Esophagus squamous epithelium (tissue), 5 donors: ENCODE measurements at regions not wholly inside any gene's neighbourhood (a gene's known extent, or its start where the extent isn't known, plus 50 kb on each side); places are given as distances from the start of the nearest gene placed in this dataset.

ENCODE experiments used
- DNase-seq: peaks from one replicate; lab custom pipeline; 2025; lab: John Stamatoyannopoulos, UW
- H3K27ac ChIP-seq, 4 donors: fragments of 200-600 bp; sonication (generic); one replicate each; pipeline ENCODE4 v1.5.1; 2016 to 2019; ENCODE audit warnings: mild to moderate bottlenecking in 1 of 4
- H3K27me3 ChIP-seq, 4 donors: fragments of 200-600 bp; sonication (generic); 1 replicate in 3 of 4; 2 replicates in 1 of 4; pipeline versions ENCODE4 v1.5.1 to v1.6.0; 2017 to 2021; ENCODE audit warnings: antibody characterized with exemption in 1 of 4
- H3K36me3 ChIP-seq, 3 donors: fragments of 200-600 bp; sonication (generic); one replicate each; pipeline ENCODE4 v1.5.1; 2016 to 2019
- H3K4me1 ChIP-seq, 3 donors: fragments of 200-600 bp; sonication (generic); one replicate each; pipeline ENCODE4 v1.5.1; 2017 to 2019
- H3K4me3 ChIP-seq, 4 donors: fragments of 200-600 bp; sonication (generic); 1 replicate in 3 of 4; 2 replicates in 1 of 4; pipeline ENCODE4 v1.5.1; 2016 to 2019; ENCODE audit warnings: mild to moderate bottlenecking in 2 of 4, moderate library complexity in 1 of 4
- H3K9me3 ChIP-seq, 3 donors: fragments of 200-600 bp; sonication (generic); one replicate each; pipeline ENCODE4 v1.5.1; 2016 to 2019
- POLR2A ChIP-seq, 4 donors: fragments of 450-650 bp; IDR thresholded peaks; one replicate each; pipeline ENCODE4 v1.6.1; 2017; ENCODE audit warnings: antibody characterized with exemption in 4 of 4, mild to moderate bottlenecking in 4 of 4, moderate library complexity in 3 of 4
- WGBS, 2 donors: methylation state at CpG; one replicate each; pipeline ENCODE4 v1.1.5; 2018; 5-methylcytosine and 5-hydroxymethylcytosine counted together
- intact Hi-C: fragments of 100-400 bp; cut with DNase I; formaldehyde crosslinking; loops from one replicate; pipeline ENCODE4 v1.15.0; 2022
- TF ChIP-seq, protein P1 (sequence below), 6 experiments: fragments of 450-650 bp in 4 of 6; fragments of 200-600 bp in 2 of 6; sonication (generic) in 2 of 6; IDR thresholded peaks; one replicate each; pipeline ENCODE4 v1.5.1; 2016 to 2019; ENCODE audit warnings: antibody characterized with exemption in 6 of 6, mild to moderate bottlenecking in 4 of 6, moderate library complexity in 4 of 6
- donor health status: DM: yes; HTN: yes; CAD: no.

DNA sequence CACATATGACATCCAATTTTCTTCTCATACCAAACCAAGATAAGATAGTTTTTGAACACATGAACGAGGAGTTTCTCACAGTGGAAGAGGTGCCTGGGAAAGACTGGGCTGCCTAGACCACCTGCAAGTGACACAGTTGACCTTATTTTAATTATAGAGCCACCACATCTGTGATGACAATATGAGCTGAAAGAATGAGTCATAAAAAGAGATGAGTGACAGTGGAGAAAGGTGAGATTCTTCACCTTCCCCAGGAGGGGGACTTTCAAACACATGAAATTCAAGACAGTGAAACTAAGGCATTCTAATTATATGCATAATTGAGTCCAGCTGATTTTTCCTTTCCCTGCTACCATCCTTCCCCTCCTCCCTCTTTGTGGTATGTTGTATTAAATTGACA lies 475.5 kb downstream of the NXPH1 start:
- intact Hi-C loops: no loop called here
- no peaks in the 10 kb centered on the region for H3K4me1 ChIP-seq
- WGBS, 2 donors: 25 to 44% methylated on average over 1 of the region's 1 CpG
- no peak for DNase-seq
- no peaks in the 10 kb centered on the region for H3K9me3 ChIP-seq
- TF ChIP-seq, protein P1, sequence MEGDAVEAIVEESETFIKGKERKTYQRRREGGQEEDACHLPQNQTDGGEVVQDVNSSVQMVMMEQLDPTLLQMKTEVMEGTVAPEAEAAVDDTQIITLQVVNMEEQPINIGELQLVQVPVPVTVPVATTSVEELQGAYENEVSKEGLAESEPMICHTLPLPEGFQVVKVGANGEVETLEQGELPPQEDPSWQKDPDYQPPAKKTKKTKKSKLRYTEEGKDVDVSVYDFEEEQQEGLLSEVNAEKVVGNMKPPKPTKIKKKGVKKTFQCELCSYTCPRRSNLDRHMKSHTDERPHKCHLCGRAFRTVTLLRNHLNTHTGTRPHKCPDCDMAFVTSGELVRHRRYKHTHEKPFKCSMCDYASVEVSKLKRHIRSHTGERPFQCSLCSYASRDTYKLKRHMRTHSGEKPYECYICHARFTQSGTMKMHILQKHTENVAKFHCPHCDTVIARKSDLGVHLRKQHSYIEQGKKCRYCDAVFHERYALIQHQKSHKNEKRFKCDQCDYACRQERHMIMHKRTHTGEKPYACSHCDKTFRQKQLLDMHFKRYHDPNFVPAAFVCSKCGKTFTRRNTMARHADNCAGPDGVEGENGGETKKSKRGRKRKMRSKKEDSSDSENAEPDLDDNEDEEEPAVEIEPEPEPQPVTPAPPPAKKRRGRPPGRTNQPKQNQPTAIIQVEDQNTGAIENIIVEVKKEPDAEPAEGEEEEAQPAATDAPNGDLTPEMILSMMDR (IDR thresholded peaks at IDR 0.05): no peak
- no peak for TF ChIP-seq POLR2A (IDR thresholded peaks at IDR 0.05)
- no peaks in the 10 kb centered on the region for H3K36me3 ChIP-seq
- H3K27me3 ChIP-seq: no peaks in the 10 kb centered on the region
- no peak overlapping the region for H3K4me3 ChIP-seq
- no peak overlapping the region for H3K27ac ChIP-seq

DNA sequence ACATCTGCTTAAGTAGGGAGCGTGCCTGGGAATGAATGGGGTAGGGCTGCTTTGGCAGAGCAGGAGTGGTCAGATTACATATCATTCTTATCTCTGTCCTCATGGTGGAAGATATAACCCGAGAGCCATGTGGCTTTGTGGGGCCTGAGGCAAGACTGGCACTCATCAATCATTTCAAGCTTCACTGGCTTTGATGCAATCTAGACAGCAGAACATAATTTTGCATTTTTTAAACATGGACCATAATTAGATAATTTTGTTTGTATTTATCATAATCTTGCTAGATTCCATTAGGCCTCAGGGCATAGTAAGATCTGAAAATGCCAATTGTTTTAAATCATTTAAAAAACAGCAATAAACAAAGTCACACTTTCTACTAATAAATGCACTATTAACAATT lies 480.3 kb downstream of the NXPH1 start:
- no peaks in the 10 kb centered on the region for H3K36me3 ChIP-seq
- no peak overlapping the region for H3K27ac ChIP-seq
- intact Hi-C loops: no loop called here
- WGBS, 2 donors: 28 to 39% methylated on average over 2 of the region's 2 CpGs
- no peaks in the 10 kb centered on the region for H3K9me3 ChIP-seq
- no peak overlapping the region for H3K4me3 ChIP-seq
- no peaks in the 10 kb centered on the region for H3K4me1 ChIP-seq
- TF ChIP-seq, protein P1 (IDR thresholded peaks at IDR 0.05): no peak
- no peak for TF ChIP-seq POLR2A (IDR thresholded peaks at IDR 0.05)
- H3K27me3 ChIP-seq: no peaks in the 10 kb centered on the region
- DNase-seq: no peak

DNA sequence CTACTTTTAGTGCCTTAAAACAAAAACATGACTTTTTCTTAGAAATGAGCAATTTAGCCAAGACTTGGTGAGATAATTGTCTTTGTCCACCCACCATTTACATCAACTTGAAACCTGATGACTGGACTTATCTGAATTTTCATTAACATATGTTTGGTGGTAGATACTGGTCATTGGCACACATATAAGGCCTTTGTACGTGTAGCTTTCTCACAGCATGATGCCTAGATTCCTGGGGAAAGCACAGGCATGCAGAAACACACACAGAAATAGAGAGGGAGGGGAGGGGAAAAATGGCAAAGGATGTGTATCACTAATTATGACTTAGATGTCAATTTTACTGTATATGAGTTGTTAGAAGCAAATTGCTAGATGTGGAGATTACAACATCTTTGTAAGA lies 488.4 kb downstream of the NXPH1 start:
- no peaks in the 10 kb centered on the region for H3K36me3 ChIP-seq
- no peaks in the 10 kb centered on the region for H3K27me3 ChIP-seq
- TF ChIP-seq, protein P1 (IDR thresholded peaks at IDR 0.05): no peak
- no peak for TF ChIP-seq POLR2A (IDR thresholded peaks at IDR 0.05)
- no peaks in the 10 kb centered on the region for H3K9me3 ChIP-seq
- no peaks in the 10 kb centered on the region for H3K4me1 ChIP-seq
- no peak overlapping the region for H3K27ac ChIP-seq
- 43 to 45% methylated on average over 1 of the region's 1 CpG for WGBS, 2 donors
- DNase-seq: no peak
- no peak overlapping the region for H3K4me3 ChIP-seq
- intact Hi-C loops: no loop called here

DNA sequence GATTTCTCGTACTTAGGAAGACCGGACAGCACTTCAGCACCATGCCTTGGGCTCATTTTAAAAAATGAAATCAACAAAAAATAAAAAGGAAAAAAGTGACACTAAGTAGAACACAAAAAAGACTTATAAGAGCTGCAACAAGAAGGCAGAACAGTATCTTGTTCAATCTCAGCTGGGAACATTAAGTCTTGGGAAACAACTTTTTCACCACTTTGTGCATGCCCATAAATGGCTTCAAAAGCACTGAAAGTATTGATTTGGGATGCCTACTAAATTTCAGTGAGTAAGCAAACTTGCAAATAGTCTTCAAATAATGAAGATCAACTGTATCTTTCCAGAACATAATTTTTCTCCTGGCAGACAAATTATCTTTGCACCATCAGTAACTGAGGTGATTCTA lies 489.3 kb downstream of the NXPH1 start:
- Histone ChIP-seq H3K36me3 (no peaks in the 10 kb centered on the region), H3K27ac (no peak overlapping the region), H3K9me3 (no peaks in the 10 kb centered on the region), H3K4me1 (no peaks in the 10 kb centered on the region), H3K4me3 (no peak overlapping the region), H3K27me3 (no peaks in the 10 kb centered on the region)
- 93 to 95% methylated on average over 2 of the region's 2 CpGs for WGBS, 2 donors
- no peak for DNase-seq
- TF ChIP-seq POLR2A (IDR thresholded peaks at IDR 0.05): no peak
- intact Hi-C loops: no loop called here

DNA sequence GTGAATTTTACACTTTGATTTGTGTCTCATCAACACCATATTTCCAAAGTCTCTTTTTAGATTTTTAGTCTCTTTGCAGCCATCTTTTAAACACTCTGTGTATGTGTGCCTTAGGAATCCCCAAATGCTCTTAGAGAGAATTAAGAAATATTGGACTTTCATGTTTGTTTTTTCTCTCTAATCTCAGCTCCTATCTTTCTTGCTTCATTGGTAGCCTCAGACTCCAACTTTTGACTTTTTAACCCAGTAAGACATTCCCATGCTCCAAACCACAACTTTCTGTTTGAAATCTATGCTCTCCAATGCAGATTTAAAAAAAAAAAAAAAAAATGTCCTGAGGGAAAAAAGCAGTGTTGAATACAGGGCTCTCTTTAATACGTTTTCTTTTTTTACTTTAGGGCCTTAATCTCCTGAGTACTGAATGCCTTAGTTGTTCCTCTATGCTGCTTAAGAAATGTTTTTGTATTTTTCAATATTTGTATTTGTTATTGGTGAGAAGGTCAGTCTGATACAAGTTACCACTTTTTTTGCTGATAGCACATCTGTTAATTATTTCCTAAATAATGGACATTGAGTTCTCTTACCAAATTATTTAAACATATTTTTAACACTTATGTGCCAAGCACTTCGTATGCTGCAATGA lies 489.9 kb downstream of the NXPH1 start:
- no peaks in the 10 kb centered on the region for H3K4me1 ChIP-seq
- intact Hi-C loops: no loop called here
- DNase-seq: no peak
- WGBS, 2 donors: 29 to 44% methylated on average over 2 of the region's 2 CpGs
- no peaks in the 10 kb centered on the region for H3K27me3 ChIP-seq
- H3K36me3 ChIP-seq: no peaks in the 10 kb centered on the region
- no peak overlapping the region for H3K4me3 ChIP-seq
- H3K27ac ChIP-seq: no peak overlapping the region
- TF ChIP-seq, protein P1 (IDR thresholded peaks at IDR 0.05): no peak
- TF ChIP-seq POLR2A (IDR thresholded peaks at IDR 0.05): no peak
- H3K9me3 ChIP-seq: no peaks in the 10 kb centered on the region
